ENCODE measurements at regions not wholly inside any gene's neighbourhood (a gene's known extent, or its start where the extent isn't known, plus 50 kb on each side); places are given as distances from the start of the nearest gene placed in this dataset.

- DNase-seq (ENCODE audit: low spot score), result peak; percentile 30
- in situ Hi-C loops (cut with MboI; ENCODE audit: low pct_unique_long_range_greater_than_20kb, low sequenced_read_pairs, unreplicated experiment), result no loop called here
- TF ChIP-seq, protein P1, sequence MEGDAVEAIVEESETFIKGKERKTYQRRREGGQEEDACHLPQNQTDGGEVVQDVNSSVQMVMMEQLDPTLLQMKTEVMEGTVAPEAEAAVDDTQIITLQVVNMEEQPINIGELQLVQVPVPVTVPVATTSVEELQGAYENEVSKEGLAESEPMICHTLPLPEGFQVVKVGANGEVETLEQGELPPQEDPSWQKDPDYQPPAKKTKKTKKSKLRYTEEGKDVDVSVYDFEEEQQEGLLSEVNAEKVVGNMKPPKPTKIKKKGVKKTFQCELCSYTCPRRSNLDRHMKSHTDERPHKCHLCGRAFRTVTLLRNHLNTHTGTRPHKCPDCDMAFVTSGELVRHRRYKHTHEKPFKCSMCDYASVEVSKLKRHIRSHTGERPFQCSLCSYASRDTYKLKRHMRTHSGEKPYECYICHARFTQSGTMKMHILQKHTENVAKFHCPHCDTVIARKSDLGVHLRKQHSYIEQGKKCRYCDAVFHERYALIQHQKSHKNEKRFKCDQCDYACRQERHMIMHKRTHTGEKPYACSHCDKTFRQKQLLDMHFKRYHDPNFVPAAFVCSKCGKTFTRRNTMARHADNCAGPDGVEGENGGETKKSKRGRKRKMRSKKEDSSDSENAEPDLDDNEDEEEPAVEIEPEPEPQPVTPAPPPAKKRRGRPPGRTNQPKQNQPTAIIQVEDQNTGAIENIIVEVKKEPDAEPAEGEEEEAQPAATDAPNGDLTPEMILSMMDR (IDR thresholded peaks at IDR 0.05; ENCODE audit: extremely low read depth, insufficient read depth, missing control alignments), result peak; percentile 73
These were observed 394.5 kb upstream of the RARB start for GRCh38 chr3:25033407-25034029.

DNA sequence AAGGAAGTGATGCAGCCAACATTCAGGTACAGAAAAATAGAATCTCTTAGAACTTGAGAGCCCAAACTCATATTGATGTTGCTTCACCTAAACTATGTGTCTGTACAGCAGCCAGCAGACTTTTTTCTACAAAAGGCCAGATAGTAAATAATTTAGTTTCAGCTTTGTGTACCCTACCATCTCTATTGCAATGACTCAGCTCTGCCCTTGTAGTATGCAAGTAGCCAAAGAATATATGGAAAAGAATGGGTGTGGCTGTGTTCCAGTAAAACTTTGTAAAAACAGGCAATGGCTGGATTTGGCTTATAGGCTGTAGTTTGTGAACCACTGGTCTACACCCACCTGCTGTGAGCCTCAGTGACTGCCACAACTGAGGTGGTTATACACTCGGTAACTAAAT lies 392.5 kb upstream of the RARB start:
- in situ Hi-C loops (cut with MboI; ENCODE audit: low pct_unique_long_range_greater_than_20kb, low sequenced_read_pairs, unreplicated experiment), result no loop called here
- DNase-seq (ENCODE audit: low spot score), result no peak
- TF ChIP-seq, protein P1 (IDR thresholded peaks at IDR 0.05; ENCODE audit: extremely low read depth, insufficient read depth, missing control alignments), result no peak

GRCh38 chr3:25036633-25037032 lies 391.4 kb upstream of the RARB start:
- DNase-seq (ENCODE audit: low spot score), result no peak
- in situ Hi-C loops (cut with MboI; ENCODE audit: low pct_unique_long_range_greater_than_20kb, low sequenced_read_pairs, unreplicated experiment), result no loop called here
- TF ChIP-seq, protein P1 (IDR thresholded peaks at IDR 0.05; ENCODE audit: extremely low read depth, insufficient read depth, missing control alignments), result no peak

GRCh38 chr3:25037049-25037547 lies 391.0 kb upstream of the RARB start:
- TF ChIP-seq, protein P1 (IDR thresholded peaks at IDR 0.05; ENCODE audit: extremely low read depth, insufficient read depth, missing control alignments), result no peak
- in situ Hi-C loops (cut with MboI; ENCODE audit: low pct_unique_long_range_greater_than_20kb, low sequenced_read_pairs, unreplicated experiment), result no loop called here
- DNase-seq (ENCODE audit: low spot score), result no peak

DNA sequence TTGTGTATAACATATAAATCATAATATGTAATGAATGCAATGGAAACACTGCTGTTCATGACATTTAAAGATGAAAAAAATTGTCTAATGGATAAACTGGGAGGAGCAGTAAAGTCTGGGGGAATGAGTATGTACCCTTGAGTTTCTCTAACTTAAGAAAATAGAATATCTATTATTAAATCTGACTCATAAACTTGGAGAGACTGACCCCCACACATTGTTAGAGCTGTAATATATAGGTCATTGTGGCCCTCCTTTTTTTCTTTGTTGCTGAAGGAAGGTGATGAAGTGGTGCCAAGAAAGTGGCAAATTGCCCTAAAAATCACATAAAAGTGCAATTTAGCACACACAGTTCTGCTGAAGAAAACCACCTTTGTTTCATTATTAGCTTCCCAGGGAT lies 389.8 kb upstream of the RARB start:
- DNase-seq (ENCODE audit: low spot score), result no peak
- in situ Hi-C loops (cut with MboI; ENCODE audit: low pct_unique_long_range_greater_than_20kb, low sequenced_read_pairs, unreplicated experiment), result no loop called here
- TF ChIP-seq, protein P1 (IDR thresholded peaks at IDR 0.05; ENCODE audit: extremely low read depth, insufficient read depth, missing control alignments), result no peak

DNA sequence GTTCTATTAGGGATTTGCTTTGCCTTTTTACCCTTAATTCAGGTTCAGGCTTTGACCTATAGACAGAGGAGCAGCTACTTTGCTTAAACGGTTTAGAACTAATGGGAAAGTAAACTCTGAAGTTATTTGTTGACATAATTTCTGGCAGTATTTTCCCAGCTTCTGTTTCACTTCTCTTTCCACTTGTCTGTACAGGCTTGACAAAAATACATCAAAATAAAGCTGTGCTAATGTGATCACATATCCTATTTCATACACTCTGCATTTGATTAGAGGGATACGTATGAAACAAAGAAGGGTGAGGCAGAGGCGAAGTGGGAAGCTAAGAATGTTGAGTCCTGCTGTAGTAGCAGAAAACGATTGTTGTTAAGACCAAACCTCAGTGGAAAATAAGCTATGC lies 389.1 kb upstream of the RARB start:
- in situ Hi-C loops (cut with MboI; ENCODE audit: low pct_unique_long_range_greater_than_20kb, low sequenced_read_pairs, unreplicated experiment), result no loop called here
- TF ChIP-seq, protein P1 (IDR thresholded peaks at IDR 0.05; ENCODE audit: extremely low read depth, insufficient read depth, missing control alignments), result no peak
- DNase-seq (ENCODE audit: low spot score), result no peak

Measured in GM13977 (cell line).